Suprapubic skin (tissue), 4 donors: ENCODE measurements at regions not wholly inside any gene's neighbourhood (a gene's known extent, or its start where the extent isn't known, plus 50 kb on each side); places are given as distances from the start of the nearest gene placed in this dataset.
A peak's percentile ranks its signal among the peaks of the same experiment; 100 is the strongest.

Experiments used
- DNase-seq, 2 donors: peaks; one replicate each; pipeline ENCODE4 v3.0.0-alpha.2; 2019; ENCODE audit warnings: low spot score in 2 of 2
- H3K27ac ChIP-seq: fragments of 200-600 bp; sonication (generic); one replicate; pipeline ENCODE4 v1.5.1; 2019
- H3K27me3 ChIP-seq: fragments of 200-600 bp; sonication (generic); one replicate; pipeline ENCODE4 v1.5.1; 2019
- H3K36me3 ChIP-seq: fragments of 200-600 bp; sonication (generic); one replicate; pipeline ENCODE4 v1.5.1; 2019
- H3K4me1 ChIP-seq: fragments of 200-600 bp; sonication (generic); one replicate; pipeline ENCODE4 v1.5.1; 2019
- H3K4me3 ChIP-seq: fragments of 200-600 bp; sonication (generic); one replicate; pipeline ENCODE4 v1.5.1; 2019; ENCODE audit warnings: mild to moderate bottlenecking
- H3K9me3 ChIP-seq: fragments of 200-600 bp; sonication (generic); one replicate; pipeline ENCODE4 v1.5.1; 2019
- EP300 ChIP-seq: sonication (generic); formaldehyde crosslinking; IDR thresholded peaks from one replicate; pipeline ENCODE4 v1.6.1; 2017; ENCODE audit warnings: antibody characterized with exemption
- POLR2A ChIP-seq, 2 donors: fragments of 450-650 bp; IDR thresholded peaks; one replicate each; pipeline ENCODE4 v1.6.1; 2017; ENCODE audit warnings: antibody characterized with exemption in 2 of 2, mild to moderate bottlenecking in 2 of 2, moderate library complexity in 2 of 2
- POLR2AphosphoS5 ChIP-seq, 3 donors: sonication (generic); formaldehyde crosslinking; IDR thresholded peaks; one replicate each; pipeline ENCODE4 v1.6.1; 2017; ENCODE audit warnings: antibody characterized with exemption in 3 of 3
- WGBS: methylation state at CpG from one replicate; pipeline ENCODE4 v1.1.5; 2018; 5-methylcytosine and 5-hydroxymethylcytosine counted together
- TF ChIP-seq, protein P1 (sequence below), 2 donors: fragments of 200-600 bp in 1 of 2; fragments of 450-650 bp in 1 of 2; sonication (generic) in 1 of 2; IDR thresholded peaks; one replicate each; pipeline ENCODE4 v1.5.1; 2016 to 2019; ENCODE audit warnings: antibody characterized with exemption in 2 of 2, mild to moderate bottlenecking in 1 of 2, moderate library complexity in 1 of 2

DNA sequence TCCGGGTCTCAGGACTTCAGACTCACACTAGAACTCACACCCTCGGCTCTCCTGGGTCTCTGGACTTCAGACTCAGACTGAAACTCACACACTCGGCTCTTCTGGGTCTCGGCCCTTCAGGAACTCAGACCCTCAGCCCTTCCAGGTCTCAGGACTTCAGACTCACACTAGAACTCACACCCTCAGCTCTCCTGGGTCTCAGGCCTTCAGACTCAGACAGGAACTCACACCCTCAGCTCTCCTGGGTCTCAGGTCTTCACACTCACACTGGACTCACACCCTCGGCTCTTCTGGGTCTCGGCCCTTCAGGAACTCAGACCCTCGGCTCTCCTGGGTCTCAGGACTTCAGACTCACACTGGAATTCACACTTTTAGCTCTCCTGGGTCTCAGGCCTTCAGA is 137.3 kb downstream of the CRLF2 start:
- no peaks in the 10 kb centered on the region for H3K27me3 ChIP-seq
- WGBS = 88% methylated on average over 7 of the region's 7 CpGs
- H3K9me3 ChIP-seq = no peaks in the 10 kb centered on the region
- no peaks in the 10 kb centered on the region for H3K4me1 ChIP-seq
- no peak for TF ChIP-seq POLR2AphosphoS5 (IDR thresholded peaks at IDR 0.05)
- TF ChIP-seq, protein P1, sequence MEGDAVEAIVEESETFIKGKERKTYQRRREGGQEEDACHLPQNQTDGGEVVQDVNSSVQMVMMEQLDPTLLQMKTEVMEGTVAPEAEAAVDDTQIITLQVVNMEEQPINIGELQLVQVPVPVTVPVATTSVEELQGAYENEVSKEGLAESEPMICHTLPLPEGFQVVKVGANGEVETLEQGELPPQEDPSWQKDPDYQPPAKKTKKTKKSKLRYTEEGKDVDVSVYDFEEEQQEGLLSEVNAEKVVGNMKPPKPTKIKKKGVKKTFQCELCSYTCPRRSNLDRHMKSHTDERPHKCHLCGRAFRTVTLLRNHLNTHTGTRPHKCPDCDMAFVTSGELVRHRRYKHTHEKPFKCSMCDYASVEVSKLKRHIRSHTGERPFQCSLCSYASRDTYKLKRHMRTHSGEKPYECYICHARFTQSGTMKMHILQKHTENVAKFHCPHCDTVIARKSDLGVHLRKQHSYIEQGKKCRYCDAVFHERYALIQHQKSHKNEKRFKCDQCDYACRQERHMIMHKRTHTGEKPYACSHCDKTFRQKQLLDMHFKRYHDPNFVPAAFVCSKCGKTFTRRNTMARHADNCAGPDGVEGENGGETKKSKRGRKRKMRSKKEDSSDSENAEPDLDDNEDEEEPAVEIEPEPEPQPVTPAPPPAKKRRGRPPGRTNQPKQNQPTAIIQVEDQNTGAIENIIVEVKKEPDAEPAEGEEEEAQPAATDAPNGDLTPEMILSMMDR (IDR thresholded peaks at IDR 0.05) = no peak
- no peak overlapping the region for H3K4me3 ChIP-seq
- H3K27ac ChIP-seq = no peak overlapping the region
- peak in 1 of 2 donors; percentile 45 for DNase-seq
- H3K36me3 ChIP-seq = no peaks in the 10 kb centered on the region

DNA sequence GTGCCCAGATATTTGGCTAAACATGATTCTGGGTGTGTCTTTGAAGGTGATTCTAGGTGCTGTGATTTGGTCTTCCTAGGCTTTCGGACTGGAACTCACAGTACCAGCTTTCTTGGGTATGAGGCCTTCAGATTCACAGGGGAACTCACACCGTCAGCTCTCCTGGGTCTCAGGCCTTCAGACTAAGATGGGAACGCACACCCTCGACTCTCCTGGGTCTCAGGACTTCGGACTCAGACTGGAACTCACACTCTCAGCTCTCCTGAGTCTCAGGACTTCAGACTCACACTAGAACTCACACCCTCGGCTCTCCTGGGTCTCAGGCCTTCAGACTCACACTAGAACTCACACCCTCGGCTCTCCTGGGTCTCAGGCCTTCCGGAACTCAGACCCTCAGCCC is 137.7 kb downstream of the CRLF2 start:
- Histone ChIP-seq H3K27me3 (no peaks in the 10 kb centered on the region), H3K27ac (no peak overlapping the region), H3K4me3 (no peak overlapping the region), H3K4me1 (no peaks in the 10 kb centered on the region), H3K9me3 (no peaks in the 10 kb centered on the region), H3K36me3 (no peaks in the 10 kb centered on the region)
- DNase-seq = no peak
- WGBS = 61% methylated on average over 8 of the region's 8 CpGs
- no peak for TF ChIP-seq POLR2A (IDR thresholded peaks at IDR 0.05)
- TF ChIP-seq, protein P1 (IDR thresholded peaks at IDR 0.05) = no peak

DNA sequence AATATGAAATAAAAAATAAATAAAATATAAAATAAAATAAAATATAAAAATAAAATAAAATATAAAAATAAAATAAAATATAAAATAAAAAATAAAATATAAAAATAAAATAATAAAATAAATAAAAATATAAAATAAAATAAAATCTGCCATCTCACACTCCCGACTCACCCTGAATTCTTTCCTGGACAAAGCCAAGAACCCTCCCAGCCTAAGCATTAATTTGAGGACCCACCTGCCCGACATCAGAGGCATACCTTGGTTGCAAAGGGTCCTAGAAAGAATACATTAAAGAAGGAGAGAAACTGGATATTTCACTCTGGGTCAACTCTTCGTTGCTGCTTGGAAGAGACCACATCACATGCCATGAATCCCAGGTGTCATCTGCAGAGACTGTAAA is 138.3 kb downstream of the CRLF2 start:
- TF ChIP-seq POLR2A (IDR thresholded peaks at IDR 0.05) = no peak
- Histone ChIP-seq H3K4me1 (no peaks in the 10 kb centered on the region), H3K27ac (no peak overlapping the region), H3K4me3 (no peak overlapping the region), H3K36me3 (no peaks in the 10 kb centered on the region), H3K27me3 (no peaks in the 10 kb centered on the region), H3K9me3 (no peaks in the 10 kb centered on the region)
- peak in 1 of 2 donors; percentile 31 for DNase-seq
- WGBS = 91% methylated on average over 3 of the region's 3 CpGs

DNA sequence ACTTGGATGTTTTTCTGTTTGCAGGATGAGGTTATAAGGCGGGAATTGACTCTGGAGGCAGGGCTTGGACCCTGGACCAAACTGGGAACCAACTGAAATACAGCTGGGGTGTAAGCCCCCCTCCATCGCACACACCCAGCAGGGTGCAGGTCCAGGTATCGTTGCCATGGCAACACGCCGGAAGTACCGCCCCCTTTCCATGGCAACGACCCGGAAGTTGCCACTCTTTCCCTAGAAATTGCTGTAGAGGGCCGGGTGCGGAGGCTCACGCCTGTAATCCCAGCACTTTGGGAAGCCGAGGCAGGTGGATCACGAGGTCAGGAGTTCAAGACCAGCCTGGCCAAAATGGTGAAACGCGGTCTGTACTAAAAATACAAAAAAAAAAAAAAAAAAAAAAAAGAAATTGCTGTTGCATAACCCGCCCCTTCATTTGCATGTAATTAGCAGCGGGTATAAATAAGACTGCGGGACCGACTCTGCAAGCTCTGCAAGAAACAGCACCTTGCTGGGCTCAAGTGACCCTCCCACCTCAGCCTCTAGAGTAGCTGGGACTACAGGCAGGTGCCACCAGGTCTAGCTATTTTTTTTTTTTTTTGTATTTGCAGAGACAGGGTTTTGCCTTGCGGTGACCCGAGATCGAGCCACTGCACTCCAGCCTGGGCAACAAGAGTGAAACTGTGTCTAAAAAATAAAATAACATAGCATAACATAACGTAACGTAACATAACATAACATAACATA is 139.6 kb downstream of the CRLF2 start:
- whole genome bisulfite sequencing = 85% methylated on average over 24 of the region's 24 CpGs
- no peak overlapping the region for H3K27ac ChIP-seq
- H3K36me3 ChIP-seq = no peaks in the 10 kb centered on the region
- no peak overlapping the region for H3K4me3 ChIP-seq
- no peak for TF ChIP-seq POLR2A (IDR thresholded peaks at IDR 0.05)
- TF ChIP-seq, protein P1 (IDR thresholded peaks at IDR 0.05) = no peak
- TF ChIP-seq POLR2AphosphoS5 (IDR thresholded peaks at IDR 0.05) = no peak
- no peak for TF ChIP-seq EP300
- peak in 1 of 2 donors; percentile 69 for DNase-seq
- no peaks in the 10 kb centered on the region for H3K27me3 ChIP-seq
- H3K9me3 ChIP-seq = no peaks in the 10 kb centered on the region
- H3K4me1 ChIP-seq = no peaks in the 10 kb centered on the region

DNA sequence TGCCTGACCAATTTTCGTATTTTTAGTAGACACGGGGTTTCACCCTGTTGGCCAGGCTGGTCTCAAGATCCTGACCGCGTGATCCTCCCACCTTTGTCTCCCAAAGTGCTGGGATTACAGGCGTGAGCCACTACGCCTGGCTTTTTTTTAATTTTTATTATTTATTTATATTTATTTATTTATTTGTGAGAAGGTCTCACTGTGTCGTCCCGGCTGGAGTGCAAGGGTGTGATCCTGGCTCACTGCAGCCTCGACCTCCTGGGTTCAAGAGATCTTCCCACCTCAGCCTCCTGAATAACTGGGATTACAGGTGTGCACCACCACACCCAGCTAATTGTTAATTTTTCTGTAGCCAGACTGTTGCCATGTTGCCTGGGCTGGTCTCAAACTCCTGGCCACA is 141.1 kb downstream of the CRLF2 start:
- H3K27ac ChIP-seq = no peak overlapping the region
- H3K4me1 ChIP-seq = no peaks in the 10 kb centered on the region
- H3K9me3 ChIP-seq = no peaks in the 10 kb centered on the region
- H3K27me3 ChIP-seq = no peaks in the 10 kb centered on the region
- 81% methylated on average over 9 of the region's 9 CpGs for WGBS
- H3K36me3 ChIP-seq = no peaks in the 10 kb centered on the region
- DNase-seq = peak in 1 of 2 donors; percentile 62
- TF ChIP-seq, protein P1 (IDR thresholded peaks at IDR 0.05) = no peak
- TF ChIP-seq POLR2A (IDR thresholded peaks at IDR 0.05) (no peak), POLR2AphosphoS5 (IDR thresholded peaks at IDR 0.05) (no peak), EP300 (no peak)
- no peak overlapping the region for H3K4me3 ChIP-seq

DNA sequence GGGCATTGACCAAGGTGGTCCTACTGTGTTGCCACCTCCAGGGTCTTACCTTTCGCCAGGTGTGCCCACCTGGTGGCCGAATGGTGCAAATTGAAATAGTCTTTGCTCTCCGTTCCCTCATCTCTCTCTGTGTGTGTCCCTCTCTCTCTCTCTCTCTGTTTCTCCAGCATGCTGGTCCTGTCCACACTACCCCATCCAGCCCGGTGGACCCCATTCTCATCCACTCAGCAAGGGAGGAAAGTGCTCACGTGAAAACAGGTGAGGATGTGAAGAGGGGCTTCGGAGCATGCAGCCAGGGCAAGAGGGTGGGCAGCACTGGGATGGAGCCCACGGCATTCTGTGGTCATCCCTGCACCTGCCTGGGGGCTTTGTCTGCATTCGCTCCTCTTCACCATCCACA is 150.1 kb downstream of the CRLF2 start:
- no peak for TF ChIP-seq POLR2AphosphoS5 (IDR thresholded peaks at IDR 0.05)
- no peak for TF ChIP-seq POLR2A (IDR thresholded peaks at IDR 0.05)
- no peak for TF ChIP-seq EP300
- TF ChIP-seq, protein P1 (IDR thresholded peaks at IDR 0.05) = no peak
- H3K9me3 ChIP-seq = peaks cover 4% of the 10 kb centered on the region

More for the DNA sequence above, 150.1 kb downstream of the CRLF2 start:
- no peak overlapping the region for H3K4me3 ChIP-seq
- peak in 1 of 2 donors; percentile 64 for DNase-seq
- H3K27ac ChIP-seq = no peak overlapping the region
- no peaks in the 10 kb centered on the region for H3K4me1 ChIP-seq
- H3K27me3 ChIP-seq = no peaks in the 10 kb centered on the region
- no peaks in the 10 kb centered on the region for H3K36me3 ChIP-seq
- whole genome bisulfite sequencing = 79% methylated on average over 8 of the region's 8 CpGs
